DMS53 (cell line): ENCODE measurements at regions not wholly inside any gene's neighbourhood (a gene's known extent, or its start where the extent isn't known, plus 50 kb on each side); places are given as distances from the start of the nearest gene placed in this dataset.

Experiments used
- DNase-seq: peaks from one replicate; lab custom pipeline; 2025; lab: John Stamatoyannopoulos, UW

DNA sequence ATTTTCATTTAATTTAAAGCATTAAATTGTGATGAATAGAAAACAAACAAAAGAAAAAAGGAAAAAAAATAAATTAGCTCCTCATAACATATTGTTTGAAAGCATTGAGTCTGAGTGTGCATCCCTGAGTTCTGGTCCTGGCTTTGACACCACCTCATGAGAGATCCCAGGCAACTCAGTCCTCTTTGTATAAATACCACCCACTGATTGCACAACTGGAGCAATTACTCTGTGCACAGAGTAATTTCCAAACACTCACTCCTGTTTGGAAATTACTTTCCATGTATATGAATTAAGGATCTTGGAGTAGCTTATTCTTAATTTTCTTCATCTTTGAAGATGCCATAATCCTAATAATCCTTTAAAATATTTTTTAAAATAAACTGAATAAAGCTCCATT is 59.4 kb upstream of the C5orf46 start:
- no peak for DNase-seq

DNA sequence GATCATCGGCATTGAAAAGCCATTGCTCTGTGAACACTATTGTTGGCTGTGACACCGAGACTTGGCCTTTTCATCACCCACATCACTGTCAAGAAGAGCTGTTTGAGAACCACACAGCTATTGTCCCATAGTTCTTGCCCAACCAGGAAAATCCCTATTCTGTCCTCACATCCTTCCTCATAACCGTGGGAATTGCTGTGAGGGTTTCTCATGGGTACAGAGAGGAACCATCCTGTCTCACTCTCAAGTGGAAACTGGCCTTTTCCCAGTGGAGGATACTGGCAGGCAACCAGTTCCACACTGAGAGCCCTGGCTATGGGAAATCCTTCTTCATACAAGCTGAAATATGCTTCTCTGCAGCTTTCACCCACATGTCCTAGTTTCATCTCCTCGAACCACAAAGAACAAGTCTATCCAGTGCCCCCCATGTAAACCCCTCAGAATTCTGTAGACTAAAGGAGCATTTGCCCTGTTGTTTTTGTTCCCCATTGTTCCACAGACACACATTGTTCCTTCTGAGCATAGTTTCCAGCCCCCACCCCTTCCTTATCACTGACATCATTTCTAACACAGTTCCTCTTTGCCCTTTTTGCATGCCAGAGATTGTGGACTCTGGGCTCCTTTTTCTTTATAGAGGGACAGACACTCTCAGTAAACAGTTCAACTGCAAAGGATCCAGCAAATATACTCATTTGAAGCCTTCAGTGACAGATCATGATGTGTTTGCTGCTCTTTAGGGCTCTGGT is 57.8 kb upstream of the C5orf46 start:
- DNase-seq: no peak

DNA sequence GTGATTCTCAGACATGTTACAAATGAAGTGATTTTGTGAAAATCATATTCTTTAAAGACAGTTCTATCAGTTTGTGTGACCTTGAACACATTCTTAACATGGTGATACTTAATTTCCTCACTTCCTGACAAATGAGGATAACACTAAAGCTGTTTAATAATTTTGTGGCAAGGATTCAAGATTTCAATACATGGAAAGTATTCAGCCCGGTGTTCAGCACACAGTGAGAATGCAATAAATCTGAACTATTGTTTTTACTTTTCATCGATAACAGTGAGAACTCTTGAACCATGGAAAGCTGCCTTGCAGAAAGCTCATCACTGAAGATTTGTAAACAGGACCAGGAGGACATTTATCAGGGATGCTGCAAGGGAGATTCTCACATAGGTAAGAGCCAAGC is 57.1 kb upstream of the C5orf46 start:
- no peak for DNase-seq

DNA sequence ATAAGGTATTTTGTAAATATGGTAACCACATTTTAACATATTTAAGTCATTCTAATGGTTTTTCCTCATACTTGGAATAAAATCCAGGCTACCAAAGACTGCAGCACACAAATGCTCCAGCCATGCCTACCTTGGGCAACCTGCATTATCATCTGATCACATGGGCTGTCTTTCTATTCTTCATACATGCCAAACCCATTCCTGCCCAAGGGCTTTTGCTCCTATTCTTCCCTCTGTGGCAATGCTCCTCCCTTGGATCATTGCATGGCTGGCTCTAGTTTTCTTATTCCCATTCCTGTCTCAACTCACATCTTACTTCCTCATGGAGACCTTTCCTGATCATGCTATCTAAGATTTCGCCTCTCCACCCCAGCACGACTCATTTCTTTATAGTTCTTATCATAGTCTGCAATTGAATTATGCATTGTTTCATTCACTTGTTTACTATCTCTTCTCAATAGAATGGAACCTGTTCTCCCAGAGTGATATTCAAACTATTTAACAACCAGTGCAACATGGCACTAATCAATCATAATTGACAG is 54.9 kb upstream of the C5orf46 start:
- DNase-seq: no peak

DNA sequence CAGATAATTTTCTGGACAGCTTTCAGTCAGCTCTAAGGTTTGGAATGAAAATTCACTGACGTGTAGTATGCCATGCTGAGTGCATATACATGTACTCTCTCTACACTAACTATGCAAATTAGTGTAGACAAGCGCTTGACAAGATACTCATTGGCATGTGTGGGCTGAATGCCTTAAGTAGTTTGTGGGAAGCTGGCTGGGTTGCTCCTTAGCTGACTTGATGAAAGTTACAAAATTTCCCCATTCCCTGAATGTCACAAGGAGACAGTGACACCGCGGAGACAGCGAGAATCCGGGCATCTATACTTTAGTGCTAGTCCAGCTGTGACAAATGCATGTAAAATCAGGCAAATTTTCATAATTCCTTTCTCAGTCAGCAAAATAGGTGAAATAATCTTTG is 51.6 kb upstream of the C5orf46 start:
- DNase-seq: no peak

DNA sequence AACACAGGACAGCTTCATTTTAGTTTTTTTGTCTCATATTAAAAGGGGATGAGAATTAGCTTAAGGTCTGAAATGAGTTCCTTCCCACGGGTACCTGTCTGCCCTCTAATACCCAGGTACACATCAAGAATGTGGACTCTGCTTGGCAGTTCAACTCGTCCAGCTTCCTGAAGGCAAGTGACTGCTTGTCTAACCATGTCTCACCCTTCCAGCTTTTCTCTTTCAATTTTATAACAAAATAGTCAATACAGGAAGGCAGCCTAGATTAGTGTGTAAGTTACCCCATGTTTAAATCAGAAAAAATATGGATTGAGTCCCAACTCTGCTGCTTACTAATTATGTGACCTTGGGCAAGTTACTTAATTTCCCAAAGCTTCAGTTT is 50.5 kb upstream of the C5orf46 start:
- DNase-seq: no peak

DNA sequence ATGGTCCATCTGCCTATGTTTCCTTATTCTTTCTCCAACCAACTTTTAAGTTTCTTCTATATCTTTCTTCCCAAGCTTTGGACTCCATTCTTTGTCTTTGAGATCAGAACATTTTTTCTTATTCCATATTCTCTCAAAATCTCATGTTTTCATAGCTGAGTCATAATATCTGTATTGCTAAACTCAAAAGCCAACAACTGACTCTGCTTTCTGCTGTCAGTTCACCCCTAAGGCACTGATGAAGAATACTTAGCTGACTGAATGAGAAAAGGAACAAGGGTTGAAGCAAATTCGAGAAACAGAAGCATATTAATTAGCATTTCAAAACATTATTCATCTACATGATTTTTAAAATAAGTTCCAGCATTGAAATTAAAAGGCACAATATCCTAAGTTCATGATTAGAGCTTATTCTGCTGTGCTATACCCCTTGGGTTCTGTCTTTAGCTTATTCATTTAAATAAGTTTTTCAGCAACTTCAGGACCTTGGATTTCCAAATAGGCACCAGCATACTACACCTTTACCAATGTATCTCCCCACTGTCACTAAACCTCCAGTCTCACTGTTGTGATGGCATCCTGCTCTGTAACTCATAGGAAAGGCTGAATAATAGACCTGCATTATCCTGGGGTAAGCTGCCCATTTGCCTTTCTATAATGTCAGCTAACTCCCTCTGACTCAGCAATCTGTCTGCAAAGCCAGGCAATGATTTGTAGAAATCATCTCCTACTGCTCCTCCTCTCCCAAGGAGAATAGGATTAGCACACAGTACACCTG is 49.9 kb upstream of the C5orf46 start:
- DNase-seq: peak; percentile 20
